ENCODE measurements at regions not wholly inside any gene's neighbourhood (a gene's known extent, or its start where the extent isn't known, plus 50 kb on each side); places are given as distances from the start of the nearest gene placed in this dataset.

- no CpG with 5 or more reads among the region's 1 CpG for WGBS (ENCODE audit: insufficient coverage)
- Histone ChIP-seq H3K9ac (ENCODE audit: low read length) (no peak overlapping the region), H3K79me2 (ENCODE audit: control insufficient read depth, insufficient read depth, low read length) (no peaks in the 10 kb centered on the region), H3K4me2 (replicated peaks; ENCODE audit: low read depth, low read length, poor library complexity, severe bottlenecking) (no peak overlapping the region), H2AFZ (ENCODE audit: insufficient read depth, low read depth, low read length, poor library complexity, severe bottlenecking) (no peak overlapping the region), H3K4me3 (ENCODE audit: control extremely low read depth in 1 of 5, extremely low read depth in 1 of 5, insufficient read depth in 1 of 5, low read depth in 2 of 5, low read length in 4 of 5) (no peak overlapping the region), H3K27ac (ENCODE audit: low read length in 2 of 2) (no peak overlapping the region), H3K9me3 (ENCODE audit: control extremely low read depth in 1 of 3, control insufficient read depth in 2 of 3, insufficient read depth in 1 of 3, low read length in 2 of 3) (no peaks in the 10 kb centered on the region), H3K27me3 (replicated peaks in 1 of 4; ENCODE audit: control extremely low read depth in 1 of 4, control insufficient read depth in 3 of 4, insufficient read depth in 4 of 4, low read length in 3 of 4) (no peaks in the 10 kb centered on the region), H3K36me3 (replicated peaks in 1 of 2; ENCODE audit: control extremely low read depth in 1 of 2, control insufficient read depth in 1 of 2, extremely low read depth in 1 of 2, insufficient read depth in 2 of 2, low read length in 1 of 2) (no peaks in the 10 kb centered on the region), H4K20me1 (ENCODE audit: control insufficient read depth, insufficient read depth, low read length, poor library complexity, severe bottlenecking) (no peaks in the 10 kb centered on the region), H3K4me1 (ENCODE audit: control insufficient read depth in 2 of 2, insufficient read depth in 2 of 2, low read length in 2 of 2) (no peaks in the 10 kb centered on the region)
- ChIA-PET POLR2A (no interaction called here), CTCF (no interaction called here)
- ATAC-seq (ENCODE audit: low read depth) (no peak), DNase-seq (no peak)
- H3K4me3 Mint-ChIP-seq, result no peak overlapping the region
- H3K4me1 Mint-ChIP-seq, result no peaks in the 10 kb centered on the region
- TF ChIP-seq EZH2 (IDR thresholded peaks at IDR 0.05; ENCODE audit: borderline replicate concordance, insufficient read depth, low read depth, low read length, poor library complexity, severe bottlenecking) (no peak), CTCF (IDR thresholded peaks at IDR 0.05) (no peak)
- no peaks in the 10 kb centered on the region for H3K9me3 Mint-ChIP-seq (ENCODE audit: insufficient read depth)
- no peaks in the 10 kb centered on the region for H3K27me3 Mint-ChIP-seq
- H3K27ac Mint-ChIP-seq, result no peak overlapping the region
- intact Hi-C loops (cut with micrococcal nuclease), result no loop called here
Observed at GRCh38 chr1:110283677-110284076, 55.5 kb upstream of the RBM15 start.

GRCh38 chr1:110285316-110285715 is 53.9 kb upstream of the RBM15 start:
- Histone ChIP-seq H3K4me2 (replicated peaks; ENCODE audit: low read depth, low read length, poor library complexity, severe bottlenecking) (no peak overlapping the region), H3K79me2 (ENCODE audit: control insufficient read depth, insufficient read depth, low read length) (no peaks in the 10 kb centered on the region), H3K9ac (ENCODE audit: low read length) (no peak overlapping the region), H3K4me1 (ENCODE audit: control insufficient read depth in 2 of 2, insufficient read depth in 2 of 2, low read length in 2 of 2) (no peaks in the 10 kb centered on the region), H3K4me3 (ENCODE audit: control extremely low read depth in 1 of 5, extremely low read depth in 1 of 5, insufficient read depth in 1 of 5, low read depth in 2 of 5, low read length in 4 of 5) (no peak overlapping the region), H3K9me3 (ENCODE audit: control extremely low read depth in 1 of 3, control insufficient read depth in 2 of 3, insufficient read depth in 1 of 3, low read length in 2 of 3) (no peaks in the 10 kb centered on the region), H3K36me3 (replicated peaks in 1 of 2; ENCODE audit: control extremely low read depth in 1 of 2, control insufficient read depth in 1 of 2, extremely low read depth in 1 of 2, insufficient read depth in 2 of 2, low read length in 1 of 2) (no peaks in the 10 kb centered on the region), H4K20me1 (ENCODE audit: control insufficient read depth, insufficient read depth, low read length, poor library complexity, severe bottlenecking) (no peaks in the 10 kb centered on the region), H2AFZ (ENCODE audit: insufficient read depth, low read depth, low read length, poor library complexity, severe bottlenecking) (no peak overlapping the region), H3K27ac (ENCODE audit: low read length in 2 of 2) (no peak overlapping the region), H3K27me3 (replicated peaks in 1 of 4; ENCODE audit: control extremely low read depth in 1 of 4, control insufficient read depth in 3 of 4, insufficient read depth in 4 of 4, low read length in 3 of 4) (no peaks in the 10 kb centered on the region)
- WGBS (ENCODE audit: insufficient coverage), result 93% methylated on average over 4 of the region's 4 CpGs
- Mint-ChIP-seq H3K9me3 (ENCODE audit: insufficient read depth) (no peaks in the 10 kb centered on the region), H3K4me1 (no peaks in the 10 kb centered on the region), H3K4me3 (no peak overlapping the region), H3K27ac (no peak overlapping the region), H3K27me3 (no peaks in the 10 kb centered on the region)
- DNase-seq (no peak), ATAC-seq (ENCODE audit: low read depth) (no peak)
- intact Hi-C loops (cut with micrococcal nuclease), result loop anchor here (5.0 kb wide), 1 partner anchor 38 kb away; no protein-coding TSS in a partner anchor
- CTCF ChIA-PET, result interaction anchor here (1.1 kb wide), 2 partner anchors 27 to 175 kb away, joined by 3 read pairs; no protein-coding TSS in a partner anchor
- POLR2A ChIA-PET, result no interaction called here
- no peak for TF ChIP-seq EZH2 (IDR thresholded peaks at IDR 0.05; ENCODE audit: borderline replicate concordance, insufficient read depth, low read depth, low read length, poor library complexity, severe bottlenecking)
- TF ChIP-seq CTCF (IDR thresholded peaks at IDR 0.05), result no peak
